Hematopoietic multipotent progenitor cell treated with erythropoietin and hydrocortisone succinate and interleukin-3 and kit ligand, for 17 days (in vitro differentiated cells): ENCODE measurements at regions not wholly inside any gene's neighbourhood (a gene's known extent, or its start where the extent isn't known, plus 50 kb on each side); places are given as distances from the start of the nearest gene placed in this dataset.
"Not testable (repeated sequence)": the region's sequence is repeated elsewhere in the genome, so short reads cannot be mapped to it uniquely, and the experiment has no call there.

Source experiments
- DNase-seq: peaks from one replicate; pipeline ENCODE4 v3.0.0-alpha.2; 2015; ENCODE audit warnings: low spot score

DNA sequence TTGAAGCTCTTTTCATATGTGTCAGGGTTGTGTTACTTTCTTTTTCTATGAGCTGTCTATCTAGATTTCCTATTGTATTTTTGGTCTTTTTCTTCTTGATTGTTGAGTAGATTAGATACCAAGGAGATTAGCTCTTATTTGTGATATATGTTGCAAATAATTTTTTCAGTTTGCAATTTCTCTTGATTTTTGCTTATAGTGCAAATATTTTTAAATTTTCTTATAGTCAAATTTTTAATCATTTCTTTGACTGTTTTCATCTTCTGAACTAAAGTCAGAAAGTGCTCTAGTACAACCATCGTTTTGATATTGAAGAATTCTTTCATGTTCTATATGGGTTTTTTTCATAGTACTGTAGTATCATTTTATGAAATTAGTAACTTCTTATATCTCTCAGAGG lies 193.7 kb downstream of the OSTF1 start:
- no peak for DNase-seq

DNA sequence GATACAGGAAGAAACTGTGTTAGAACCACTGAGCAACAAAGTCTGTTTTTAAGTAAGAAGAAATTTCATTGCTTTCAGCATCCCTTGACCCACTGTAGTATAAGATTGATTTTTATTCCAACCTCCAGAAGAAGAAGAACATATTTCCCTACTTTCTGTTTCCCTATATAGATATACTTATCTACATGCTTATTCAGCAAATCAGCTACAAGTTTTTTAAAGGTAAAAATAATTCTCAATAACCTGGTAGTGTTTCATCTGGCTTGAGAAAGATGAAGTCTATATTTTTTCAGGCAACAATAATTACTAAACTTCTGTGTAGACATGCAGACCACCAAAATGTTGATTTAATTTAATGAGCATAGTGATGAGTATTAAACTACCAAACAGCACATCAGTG lies 201.0 kb downstream of the OSTF1 start:
- no peak for DNase-seq

DNA sequence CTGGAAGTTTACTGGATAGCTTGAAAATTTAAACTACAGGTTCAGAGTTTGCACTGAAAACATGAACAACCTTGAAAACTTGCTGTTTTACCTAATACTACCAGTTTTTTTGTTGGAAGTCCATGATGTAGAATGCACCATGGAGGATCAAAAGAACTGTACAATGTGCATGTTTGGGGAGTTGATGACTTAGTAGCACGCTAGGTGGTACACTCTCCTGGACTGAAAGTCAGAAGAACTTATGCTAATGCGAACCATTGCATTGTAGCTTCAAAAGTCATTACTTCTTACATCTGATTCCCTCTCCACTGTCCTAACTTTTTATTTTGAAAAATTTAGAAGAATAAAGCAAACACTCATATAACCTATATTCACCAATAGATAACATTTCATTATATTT lies 211.0 kb downstream of the OSTF1 start:
- DNase-seq, result no peak

DNA sequence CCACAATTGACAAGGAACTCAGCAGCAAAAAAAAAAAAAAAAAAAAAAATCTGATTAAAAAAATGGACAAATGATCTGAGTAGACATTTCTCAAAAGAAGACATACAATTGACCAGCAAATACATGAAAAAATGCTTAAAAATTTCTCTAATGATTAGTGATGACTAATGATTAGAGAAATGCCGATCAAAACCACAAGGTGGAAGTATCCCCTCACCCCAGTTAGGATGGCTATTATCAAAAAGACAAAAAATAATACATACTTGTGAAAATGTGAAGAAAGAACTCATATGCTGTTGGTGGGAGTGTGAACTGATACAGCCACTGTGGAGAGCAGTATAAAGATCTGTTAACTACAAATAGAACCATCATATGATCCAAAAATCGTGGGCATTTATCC lies 245.3 kb downstream of the OSTF1 start:
- no peak for DNase-seq

DNA sequence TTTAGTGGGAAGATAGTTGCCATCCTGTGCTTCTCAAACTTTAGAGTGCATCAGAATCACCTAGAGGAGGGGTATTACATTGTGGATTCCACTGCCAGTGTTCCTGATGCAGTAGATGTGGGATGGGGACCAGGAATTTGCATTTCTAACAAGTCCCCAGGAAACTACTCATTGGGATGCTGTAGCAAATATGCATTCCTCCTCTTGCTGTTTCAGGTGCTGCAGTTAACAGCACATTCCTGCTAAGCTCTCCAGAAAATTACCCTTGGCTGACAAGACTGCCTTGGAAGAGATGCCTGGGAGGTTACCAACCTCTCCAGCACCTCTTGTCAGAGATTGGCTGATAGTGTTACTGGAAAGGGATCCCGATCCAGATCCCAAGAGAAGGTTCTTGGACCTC lies 270.5 kb downstream of the OSTF1 start:
- DNase-seq, result no peak

DNA sequence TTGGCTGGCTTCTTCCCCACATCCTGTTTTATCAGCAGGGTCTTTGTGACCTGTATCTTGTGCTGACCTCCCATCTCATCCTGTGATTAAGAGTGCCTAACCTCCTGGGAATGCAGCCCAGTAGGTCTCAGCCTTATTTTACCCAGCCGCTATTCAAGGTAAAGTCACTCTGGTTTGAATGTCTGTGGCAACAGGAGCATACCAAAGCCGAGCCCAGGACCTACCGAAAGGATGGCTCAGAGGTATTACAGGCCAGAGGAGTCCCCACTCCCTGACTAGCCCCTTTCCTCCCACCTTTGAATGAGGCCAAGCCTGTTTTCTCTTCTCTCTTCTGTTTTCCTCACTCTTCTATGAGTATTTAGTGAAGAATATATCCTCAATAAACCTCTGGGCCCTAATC lies 271.3 kb downstream of the OSTF1 start:
- DNase-seq, result no peak

DNA sequence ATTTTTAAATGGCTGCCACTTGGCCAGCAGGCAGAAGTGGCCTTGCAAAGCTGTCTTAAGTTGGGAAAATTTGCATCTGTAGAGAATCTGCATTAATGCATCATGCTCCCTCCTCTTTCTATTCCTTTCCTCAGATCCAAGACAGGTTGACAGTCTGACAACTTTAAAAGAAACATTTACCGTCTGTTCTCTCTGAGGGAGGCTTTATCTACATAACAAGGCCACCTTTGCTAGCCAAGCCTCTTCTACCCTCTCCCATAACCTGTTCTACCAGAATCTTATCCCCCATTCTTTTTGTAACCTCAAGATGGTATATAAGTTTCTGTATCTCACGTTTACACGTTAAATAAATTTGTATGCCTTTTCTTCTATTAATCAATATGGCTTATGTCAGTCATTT lies 271.9 kb downstream of the OSTF1 start:
- DNase-seq, result no peak

DNA sequence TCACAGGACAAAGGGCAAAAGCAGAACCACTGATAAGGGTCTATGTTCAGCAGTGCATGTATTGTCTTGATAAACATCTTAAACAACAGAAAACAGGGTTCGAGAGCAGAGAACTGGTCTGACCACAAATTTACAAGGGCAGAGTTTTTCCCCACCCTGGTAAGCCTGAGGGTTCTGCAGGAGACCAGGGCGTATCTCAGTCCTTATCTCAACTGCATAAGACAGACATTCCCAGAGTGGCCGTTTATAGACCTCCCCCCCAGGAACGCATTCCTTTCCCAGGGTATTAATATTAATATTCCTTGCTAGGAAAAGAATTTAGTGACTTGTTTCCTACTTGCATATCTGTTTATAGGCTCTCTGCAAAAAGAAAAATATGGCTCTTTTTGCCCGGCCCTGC lies 274.1 kb downstream of the OSTF1 start:
- DNase-seq, result not testable (repeated sequence)

DNA sequence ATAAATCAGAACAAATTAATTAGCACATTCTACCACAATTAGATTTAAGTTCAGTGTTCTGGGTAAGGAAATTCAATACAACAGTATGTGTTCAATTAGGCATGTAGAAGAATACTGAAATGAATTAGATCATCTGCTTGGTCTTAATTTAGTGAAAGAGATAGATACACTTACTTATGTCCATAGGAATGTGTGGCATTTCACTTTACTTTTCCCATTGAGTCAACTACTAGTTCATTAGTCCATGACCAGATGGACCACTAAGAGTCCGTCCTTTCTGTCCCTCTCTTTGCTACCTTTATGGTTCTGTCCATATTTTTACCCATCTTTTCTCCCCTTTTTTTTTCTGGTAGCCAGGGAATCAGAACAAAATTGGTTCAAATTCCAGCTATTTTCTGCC lies 276.9 kb downstream of the OSTF1 start:
- no peak for DNase-seq

DNA sequence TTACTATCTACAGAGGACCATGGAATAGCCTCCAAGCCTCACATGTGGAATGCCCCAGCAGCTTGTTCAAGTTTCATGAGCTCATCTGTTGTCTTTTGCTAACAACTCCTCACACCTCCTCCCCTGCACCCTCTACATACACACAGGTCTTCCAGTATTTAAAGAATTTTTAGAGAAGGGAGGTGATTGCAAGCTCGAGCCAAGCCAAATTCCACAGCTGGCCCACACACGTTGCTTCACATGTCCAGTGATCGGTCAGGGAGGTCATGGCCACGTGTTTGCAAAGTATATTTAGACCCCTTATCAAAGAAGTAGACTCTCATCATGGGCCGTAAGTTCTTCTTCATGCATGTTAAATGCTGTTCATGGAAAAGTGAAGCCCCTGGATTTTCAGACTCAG lies 281.7 kb downstream of the OSTF1 start:
- no peak for DNase-seq

DNA sequence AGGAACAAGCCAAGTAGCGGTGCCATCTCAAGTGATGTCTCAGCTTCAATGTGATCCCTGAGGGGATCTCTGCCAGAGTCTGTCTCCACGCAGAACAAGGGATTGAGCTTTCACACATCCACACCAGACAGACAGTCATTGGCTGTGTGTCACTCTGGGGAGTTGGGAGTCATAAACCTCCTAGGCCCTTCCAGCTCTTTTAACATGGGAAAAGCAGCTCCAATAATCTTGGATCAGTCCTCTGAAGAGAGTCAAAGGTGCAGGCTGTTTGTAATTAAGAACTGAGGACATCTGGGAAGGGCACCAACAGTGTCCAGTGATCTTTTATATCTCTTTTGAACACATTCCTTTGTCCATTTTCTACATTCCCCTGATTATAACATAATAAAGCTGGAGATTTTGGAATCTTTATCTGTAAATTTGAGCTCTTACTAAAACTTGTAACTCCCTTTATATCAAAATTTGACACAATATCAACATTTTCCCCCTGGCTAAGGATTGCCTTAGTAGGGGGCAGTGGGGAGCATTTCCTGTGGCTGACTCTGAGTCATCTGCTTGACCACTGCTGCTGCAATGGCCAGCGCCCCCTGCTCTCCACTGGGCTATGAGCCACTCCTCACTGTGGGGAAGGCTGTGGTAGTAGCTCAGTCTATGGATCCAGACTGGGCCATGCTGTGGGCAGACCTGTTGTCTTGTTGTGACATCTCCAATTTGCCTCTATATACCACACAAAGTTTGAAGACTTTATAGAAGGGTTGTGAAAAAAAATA lies 284.4 kb downstream of the OSTF1 start:
- DNase-seq, result no peak

DNA sequence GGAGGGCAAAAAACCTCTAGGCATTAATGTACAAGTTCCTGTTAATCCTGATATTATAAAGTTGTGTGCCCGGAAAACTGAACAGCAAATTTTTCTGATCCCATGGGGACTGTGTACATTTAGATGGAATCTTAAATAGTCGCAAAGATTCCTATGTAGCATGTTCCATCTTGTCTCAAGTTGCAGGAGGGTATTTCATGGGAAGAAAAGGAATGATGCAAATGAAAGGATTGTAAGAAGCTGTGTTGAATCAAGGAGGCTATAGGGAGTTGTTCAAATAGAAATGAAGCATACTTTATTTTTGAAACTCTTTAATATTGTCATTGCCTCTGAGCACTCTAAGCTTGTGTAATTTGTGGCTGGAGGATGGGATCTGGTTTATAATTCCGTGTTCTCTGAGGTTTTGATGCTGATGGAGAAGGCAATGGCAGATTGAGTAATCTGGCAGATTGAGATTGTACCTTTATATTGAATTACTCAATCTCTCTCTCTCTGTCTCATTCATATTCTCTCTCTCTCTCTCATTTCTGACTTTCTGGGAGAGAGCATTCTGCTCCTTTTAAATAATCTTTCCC lies 288.5 kb downstream of the OSTF1 start:
- DNase-seq, result no peak

DNA sequence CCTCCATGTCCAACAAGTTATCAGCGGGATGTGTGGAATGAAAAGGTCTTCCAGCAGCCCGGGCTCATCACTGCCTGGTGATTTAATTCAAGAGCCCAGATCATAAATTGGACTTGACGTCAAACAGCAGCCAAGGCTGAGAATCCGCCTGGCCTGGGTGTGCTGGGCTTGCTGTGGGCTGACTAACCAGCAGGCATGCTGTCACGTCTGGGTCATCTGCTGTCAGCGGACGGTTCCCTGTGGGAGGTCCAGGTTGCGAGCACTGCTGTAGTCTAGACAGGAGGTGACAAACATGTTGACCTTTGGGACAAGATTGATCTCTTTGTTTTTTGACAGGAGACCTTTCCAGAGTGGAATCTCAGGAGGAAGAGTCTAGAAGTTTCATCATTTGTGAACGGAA lies 289.7 kb downstream of the OSTF1 start:
- DNase-seq, result no peak

DNA sequence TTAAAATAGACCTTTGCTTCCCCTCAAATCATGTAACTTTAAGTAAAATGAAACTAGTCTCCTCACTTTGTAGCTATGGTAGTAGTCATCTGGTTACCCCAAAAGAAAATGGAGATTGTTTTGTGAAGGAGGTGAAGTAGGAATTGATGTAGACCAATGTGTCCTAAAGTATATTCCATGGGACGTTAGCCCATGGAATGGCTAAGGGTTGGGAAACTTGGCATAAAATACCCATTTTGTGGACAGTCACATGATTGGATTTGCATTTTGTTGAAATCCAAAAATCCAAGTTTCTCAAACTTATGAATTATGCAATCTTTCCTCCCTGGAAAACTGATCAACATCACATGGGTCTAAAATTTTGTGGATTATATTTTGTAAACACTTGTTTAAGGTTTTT lies 290.6 kb downstream of the OSTF1 start:
- DNase-seq, result no peak

DNA sequence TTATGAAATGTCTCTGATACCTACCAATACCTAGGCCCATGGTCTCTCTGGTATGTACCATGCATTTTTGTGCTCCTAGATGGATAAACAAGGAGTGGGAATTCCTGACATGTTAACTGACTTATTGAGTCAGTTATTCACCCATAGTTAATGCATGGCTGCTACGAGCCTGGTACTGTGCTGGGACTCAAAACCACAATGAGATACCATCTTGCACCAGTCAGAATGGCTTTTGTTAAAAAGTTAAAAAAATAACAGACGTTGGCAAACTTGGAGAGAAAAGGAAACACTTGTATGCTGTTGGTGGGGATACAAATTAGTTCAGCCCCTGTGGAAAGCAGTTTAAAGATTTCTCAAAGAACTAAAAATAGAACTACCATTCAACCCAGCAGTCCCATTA lies 293.8 kb downstream of the OSTF1 start:
- no peak for DNase-seq

DNA sequence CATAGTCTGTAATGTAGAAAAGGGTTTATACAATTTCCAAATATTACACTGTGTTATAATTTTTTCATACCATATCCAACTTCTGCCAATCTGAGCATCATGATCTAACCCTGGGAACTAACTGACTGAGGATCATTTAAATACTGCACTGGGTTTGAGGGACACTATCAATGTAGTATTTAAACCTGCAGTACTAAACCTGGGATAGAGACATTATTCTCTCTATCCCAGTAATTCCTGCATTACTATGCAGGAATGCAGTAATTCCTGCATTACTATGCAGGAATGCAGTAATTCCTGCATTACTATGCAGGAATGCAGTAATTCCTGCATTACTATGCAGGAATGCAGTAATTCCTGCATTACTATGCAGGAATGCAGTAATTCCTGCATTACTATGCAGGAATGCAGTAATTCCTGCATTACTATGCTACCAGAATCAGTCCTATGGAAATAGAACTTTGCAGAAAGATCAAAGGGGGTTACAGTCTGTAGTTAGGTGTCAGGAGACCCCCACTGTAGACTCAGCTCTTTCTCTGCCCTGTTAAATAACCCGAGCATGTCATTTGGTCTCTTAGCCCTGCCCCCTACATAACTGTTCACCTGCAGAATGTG lies 295.2 kb downstream of the OSTF1 start:
- DNase-seq, result not testable (repeated sequence)

DNA sequence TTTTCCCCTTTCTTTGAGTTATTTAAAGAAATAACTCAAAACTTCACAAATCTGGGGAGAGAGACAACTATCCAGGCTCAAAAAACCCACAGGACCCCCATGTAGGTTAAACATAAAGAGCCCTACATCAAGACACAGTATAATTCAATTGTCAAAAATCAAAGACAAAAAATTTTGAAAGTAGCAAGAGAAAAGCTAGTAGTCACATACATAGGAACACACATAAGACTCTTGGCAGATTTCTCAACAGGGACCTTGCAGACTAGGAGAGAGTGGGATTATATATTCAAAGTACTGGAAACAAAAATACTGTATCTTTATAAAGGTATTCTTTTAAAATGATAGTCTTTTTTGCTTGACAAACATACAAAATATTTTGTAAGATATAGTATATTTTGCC lies 296.9 kb downstream of the OSTF1 start:
- DNase-seq, result no peak

DNA sequence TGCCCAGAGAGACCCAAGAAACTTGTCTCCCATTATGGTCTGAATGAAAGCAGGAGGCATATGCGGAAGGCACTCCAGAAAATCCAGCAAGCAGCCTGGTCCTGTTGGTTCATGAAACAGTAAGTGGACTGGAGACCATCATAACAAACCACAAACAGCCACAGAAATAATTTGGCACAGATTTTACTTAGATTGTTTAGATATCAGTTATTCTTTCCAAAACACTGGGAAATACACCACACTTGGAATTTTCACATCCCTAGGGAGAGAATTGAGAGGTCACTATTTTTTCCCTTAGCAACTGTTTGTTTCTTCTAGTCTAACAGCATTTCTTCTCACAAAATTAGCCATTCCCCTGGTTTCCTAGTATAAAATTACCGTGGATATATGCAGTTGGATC lies 300.8 kb downstream of the OSTF1 start:
- DNase-seq, result no peak

DNA sequence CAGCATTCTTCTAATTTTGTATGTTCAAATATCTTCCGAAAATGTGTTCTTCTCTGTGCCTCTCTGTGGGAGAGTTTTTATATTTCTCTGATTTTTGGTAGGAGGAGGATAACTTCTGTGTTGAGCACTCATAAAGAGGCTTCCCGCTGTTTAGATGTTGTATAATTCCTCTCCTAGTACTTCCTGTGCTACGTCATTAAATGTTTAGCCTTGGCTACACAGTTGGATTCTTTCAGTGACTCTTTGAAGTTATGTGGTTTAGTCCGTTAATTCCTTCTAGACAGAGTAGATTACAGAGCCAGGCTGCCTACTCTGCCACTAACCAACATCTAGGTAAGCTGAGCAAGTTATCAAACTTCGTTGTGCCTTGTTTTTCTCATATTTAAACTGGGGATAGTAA lies 302.6 kb downstream of the OSTF1 start:
- no peak for DNase-seq

DNA sequence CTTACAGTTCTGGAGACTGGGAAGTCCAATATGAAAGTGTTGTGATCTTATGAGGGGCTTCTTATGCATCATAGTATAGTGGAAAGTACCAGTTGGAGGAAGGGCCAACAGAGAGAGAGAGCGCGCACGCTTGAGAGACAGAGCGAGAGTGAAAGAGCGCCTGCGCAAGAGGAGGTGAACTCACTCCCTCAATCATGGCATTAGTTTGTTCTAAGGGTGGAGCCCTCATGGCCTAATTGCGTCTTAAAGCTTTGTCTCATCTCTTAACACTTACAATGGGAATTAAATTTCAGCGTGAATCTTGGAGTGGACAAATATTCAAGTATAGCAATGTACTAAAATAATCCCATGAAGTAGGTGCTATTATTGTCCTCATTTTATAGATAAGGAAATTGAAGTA lies 303.2 kb downstream of the OSTF1 start:
- no peak for DNase-seq

DNA sequence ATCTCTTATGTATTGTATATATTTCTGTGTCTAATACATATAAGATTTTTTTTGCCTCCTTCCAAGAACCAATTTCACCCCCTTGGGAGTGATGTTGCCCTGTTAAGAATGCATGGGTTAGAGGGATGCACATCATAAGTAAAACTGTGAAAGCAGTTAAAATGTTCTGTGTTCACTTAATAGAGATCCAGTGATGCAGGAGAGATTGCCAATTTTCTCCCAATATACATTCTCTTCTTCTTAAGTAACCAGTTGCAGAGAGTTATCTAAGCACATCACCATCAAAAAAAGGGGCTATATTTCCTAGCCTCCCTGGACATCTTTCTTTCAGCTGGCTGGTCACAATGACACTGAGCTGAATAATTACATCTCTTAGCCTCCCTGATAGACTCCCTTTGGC lies 307.0 kb downstream of the OSTF1 start:
- no peak for DNase-seq

DNA sequence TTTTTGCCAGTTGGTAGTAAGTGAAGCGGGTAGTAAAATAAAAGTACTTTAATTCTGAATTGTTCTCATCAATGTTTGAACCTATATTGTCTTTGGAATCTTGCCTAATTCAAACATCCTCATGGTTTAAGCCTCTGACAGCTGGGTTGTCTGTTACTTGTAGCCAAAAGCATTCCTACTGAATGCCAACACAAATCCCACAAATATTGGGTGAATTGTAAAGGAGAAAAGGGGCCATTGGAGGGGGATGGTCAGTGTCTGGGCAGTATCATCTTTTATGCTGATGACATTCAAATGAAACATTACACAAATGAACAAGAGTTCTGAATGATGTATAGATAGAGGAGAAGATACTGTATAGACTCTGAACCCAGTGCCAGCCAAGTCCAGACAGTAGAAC lies 309.5 kb downstream of the OSTF1 start:
- DNase-seq, result no peak

DNA sequence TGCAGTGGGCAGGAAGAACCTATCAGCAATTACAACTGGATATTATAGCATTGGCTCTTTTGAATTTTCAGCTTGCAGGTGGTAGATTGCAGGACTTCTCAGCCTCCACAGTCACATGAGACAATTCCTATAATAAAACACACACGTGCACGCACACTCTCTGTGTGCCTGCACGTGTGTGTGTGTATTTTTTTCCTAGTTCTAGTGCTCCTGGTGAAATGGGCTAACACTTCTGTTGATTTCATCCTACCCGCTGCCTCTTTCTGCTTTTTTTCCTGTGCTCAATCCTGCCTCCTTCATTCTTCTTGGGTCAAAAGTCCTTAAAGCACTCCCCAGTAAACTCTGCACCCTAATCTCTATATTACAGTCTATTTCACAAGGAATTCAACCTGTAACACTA lies 320.1 kb downstream of the OSTF1 start:
- no peak for DNase-seq

DNA sequence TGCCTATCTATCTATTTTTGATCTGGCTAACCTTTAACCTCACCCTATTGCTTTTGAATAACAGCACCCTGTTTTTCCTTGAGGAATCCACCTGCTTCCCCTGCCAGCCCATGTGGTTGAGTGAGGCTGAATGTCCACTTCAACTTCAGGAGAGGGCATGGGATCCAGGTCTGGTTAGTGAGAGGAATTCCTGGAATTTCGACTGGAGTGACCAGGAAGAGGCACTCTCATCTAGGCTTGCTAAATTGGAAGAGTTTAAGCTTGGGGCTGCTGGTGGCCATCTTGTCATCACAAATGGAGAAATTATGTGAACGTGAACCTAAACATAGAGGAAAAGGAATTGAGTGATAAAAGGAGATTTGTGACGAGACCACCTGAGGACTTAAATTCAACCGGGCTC lies 322.1 kb downstream of the OSTF1 start:
- DNase-seq, result no peak
